Forelimb muscle (tissue), 1 donor: ENCODE measurements at regions not wholly inside any gene's neighbourhood (a gene's known extent, or its start where the extent isn't known, plus 50 kb on each side); places are given as distances from the start of the nearest gene placed in this dataset.
"Not testable (repeated sequence)": the region's sequence is repeated elsewhere in the genome, so short reads cannot be mapped to it uniquely, and the experiment has no call there.

Source experiments
- DNase-seq: peaks from one replicate; pipeline ENCODE4 v3.0.0-alpha.2; 2013; ENCODE audit warnings: low read depth

DNA sequence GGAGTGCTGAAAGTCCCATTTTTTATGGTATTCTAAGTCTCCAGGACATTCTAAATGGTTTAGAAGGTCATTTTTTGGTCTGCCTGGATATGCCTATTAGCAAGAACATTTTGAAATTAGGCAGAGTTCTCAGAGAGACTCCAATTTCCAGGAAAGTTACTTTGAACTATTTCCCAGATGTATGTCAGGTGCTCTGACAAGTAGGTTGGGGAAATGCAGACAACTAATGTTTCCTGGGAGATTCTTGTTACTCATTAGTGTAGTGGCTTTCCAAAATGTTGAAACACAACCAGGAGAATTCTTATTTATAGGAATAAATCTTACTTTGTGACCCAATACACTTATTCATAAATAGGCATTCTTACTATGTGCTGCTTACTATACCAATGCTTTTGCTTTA lies 268.4 kb downstream of the ZNF37A start:
- DNase-seq = not testable (repeated sequence)

DNA sequence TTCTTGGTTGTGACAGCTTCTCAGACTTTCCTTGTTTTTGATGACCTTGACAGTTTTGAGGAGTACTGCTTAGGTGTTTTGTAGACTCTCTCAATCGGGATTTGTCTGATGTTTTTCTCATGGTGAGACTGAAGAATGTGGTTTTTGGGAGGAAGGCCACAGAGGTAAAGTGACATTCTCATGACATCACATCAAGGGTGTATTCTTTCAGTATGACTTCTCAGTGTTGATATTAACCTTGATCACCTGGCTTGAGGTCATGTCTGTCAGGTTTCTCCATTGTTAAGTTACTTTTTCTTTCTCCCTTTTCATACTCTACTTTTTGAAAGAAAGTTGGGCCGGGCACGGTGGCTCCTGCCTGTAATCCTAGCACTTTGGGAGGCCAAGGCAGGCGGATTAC lies 269.9 kb downstream of the ZNF37A start:
- not testable (repeated sequence) for DNase-seq

DNA sequence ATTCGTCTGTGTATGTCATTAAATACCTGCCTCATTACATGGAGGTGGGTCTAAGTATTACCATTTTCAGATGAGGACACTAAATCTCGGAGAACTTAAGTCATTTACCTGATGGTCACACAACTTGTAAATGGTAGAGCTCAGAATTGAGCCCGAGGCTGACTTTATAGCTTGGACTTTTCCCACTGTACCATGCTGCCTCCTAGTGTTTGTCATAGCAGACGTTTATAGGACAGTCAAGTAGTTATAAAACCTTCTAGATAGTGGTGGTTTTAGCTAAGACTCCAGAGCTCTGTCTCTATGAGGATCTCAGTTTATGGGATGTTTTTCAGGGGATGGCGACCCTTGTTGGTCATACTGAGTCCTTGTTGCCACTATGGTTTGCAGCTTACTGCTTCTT lies 271.8 kb downstream of the ZNF37A start:
- not testable (repeated sequence) for DNase-seq

DNA sequence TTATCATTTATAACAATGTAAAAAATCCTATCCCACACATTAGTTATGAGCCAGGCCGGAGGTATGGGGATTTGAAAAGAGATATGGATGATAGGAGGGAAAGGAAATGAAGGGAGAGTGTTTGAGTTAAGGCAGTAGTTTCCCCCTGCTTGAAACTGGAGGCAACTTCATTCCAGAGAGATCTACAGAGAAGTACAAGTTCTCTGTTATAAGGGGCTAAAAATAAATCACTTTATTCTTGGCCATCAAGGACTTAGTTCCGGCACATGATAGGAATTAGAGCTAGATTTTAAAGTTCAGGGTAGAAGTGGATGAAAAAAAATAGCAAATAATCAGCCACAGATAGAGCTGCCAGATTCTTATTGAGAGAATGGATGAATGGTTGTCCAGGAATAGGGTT lies 289.7 kb downstream of the ZNF37A start:
- not testable (repeated sequence) for DNase-seq

DNA sequence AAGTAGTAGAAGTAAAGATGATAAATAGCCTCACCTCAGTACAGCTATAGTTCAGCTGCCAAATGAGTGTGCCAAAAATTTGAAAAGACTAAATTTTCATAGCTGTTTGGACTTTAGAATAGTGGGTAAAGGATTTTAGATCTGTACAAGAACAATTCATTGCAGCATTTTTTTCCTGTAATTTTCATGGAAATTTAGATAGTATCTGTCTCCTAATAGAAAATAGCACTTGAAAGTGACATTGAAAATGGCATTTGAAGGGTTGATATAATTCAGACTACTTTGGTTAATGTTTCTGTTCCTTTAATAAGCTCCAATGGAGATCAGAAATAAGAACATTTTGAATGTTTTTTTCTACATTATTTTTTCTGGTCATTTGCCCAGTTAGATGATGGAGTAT lies 292.7 kb downstream of the ZNF37A start:
- DNase-seq = not testable (repeated sequence)

DNA sequence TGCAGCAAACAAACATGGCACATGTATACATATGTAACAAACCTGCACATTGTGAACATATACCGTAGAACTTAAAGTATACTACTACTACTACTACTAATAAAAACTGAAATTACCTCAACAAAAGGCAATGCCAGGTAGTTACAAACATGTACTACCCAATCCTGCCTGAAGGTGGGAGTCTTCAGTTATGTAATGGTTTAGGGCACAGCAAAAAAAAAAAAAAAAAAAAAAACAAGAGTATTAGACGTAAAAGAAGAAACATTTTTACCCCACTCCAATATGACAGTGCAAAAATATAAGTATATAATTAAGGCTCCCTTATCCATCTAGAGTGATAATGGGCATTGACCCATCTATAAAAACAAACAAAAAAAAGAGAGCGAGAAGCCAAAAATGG lies 296.6 kb downstream of the ZNF37A start:
- not testable (repeated sequence) for DNase-seq

DNA sequence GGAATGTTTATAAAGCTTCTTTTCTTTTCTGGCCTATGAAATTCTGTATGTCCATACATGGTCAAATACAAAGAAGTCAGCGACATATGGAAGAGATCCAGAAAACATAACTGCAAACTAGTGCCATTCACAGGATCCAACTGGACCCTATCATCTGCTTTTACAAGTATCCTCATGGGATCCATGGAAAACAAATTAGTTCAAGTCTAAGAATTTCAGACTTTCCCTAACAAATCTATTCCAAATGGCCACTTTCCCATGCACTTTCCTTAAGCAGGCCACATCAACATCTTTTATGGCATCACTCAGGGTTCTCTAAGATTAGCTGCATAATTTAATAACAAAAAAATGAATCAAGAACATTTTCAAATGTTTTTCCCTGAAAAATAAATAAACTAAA lies 301.3 kb downstream of the ZNF37A start:
- not testable (repeated sequence) for DNase-seq

DNA sequence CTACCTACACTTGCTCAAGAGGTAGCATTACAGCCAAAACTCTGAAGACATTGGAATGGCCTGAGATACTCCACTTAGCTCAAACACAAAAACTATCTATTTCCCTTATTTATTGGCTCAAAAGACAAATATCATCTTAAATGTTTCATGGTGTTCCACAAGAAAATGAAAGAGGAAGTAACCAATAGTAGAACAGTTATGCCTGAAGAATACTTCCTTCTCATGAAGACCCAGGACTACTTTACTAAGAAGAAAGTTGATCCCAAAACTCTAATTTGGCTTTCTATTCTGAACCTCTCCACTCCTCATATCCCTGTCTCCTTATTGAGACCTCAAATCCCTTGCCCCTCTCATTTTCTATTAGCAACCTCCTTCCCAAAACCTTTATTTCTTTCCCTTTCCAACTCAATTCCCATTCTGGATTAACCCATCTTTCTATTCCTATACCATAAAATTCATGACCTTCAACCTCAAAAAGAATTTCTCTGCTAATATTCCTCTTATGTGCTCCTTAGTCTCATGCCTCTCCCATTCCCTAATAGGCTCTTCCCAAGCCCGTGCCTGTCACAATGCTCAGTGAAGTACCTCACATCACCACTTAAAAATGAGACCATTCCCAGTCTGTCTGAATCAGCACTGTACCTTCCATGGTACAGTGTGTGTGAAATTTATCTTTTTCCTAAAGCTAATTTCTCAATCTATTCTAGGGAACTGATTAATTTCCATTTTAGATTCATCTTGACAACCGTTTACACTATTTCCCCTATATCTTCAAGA lies 302.2 kb downstream of the ZNF37A start:
- not testable (repeated sequence) for DNase-seq

DNA sequence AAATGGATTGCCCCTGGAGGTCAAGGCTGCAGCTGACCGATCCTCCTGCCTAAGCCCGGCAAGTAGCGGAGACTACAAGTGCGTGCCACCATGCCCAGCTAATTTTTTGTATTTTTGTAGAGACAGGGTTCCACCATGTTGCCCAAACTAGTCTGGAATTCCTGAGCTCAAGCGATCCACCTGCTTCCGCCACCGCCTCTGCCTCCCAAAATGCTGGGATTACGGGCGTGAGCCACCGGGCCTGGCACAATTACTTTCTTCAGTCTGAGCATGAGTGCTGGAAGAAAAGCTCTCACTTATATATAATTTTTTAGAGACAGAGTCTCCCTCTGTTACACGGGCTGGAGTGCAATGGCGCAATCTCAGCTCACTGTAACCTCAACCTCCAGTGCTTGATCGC lies 307.4 kb downstream of the ZNF37A start:
- DNase-seq = not testable (repeated sequence)

DNA sequence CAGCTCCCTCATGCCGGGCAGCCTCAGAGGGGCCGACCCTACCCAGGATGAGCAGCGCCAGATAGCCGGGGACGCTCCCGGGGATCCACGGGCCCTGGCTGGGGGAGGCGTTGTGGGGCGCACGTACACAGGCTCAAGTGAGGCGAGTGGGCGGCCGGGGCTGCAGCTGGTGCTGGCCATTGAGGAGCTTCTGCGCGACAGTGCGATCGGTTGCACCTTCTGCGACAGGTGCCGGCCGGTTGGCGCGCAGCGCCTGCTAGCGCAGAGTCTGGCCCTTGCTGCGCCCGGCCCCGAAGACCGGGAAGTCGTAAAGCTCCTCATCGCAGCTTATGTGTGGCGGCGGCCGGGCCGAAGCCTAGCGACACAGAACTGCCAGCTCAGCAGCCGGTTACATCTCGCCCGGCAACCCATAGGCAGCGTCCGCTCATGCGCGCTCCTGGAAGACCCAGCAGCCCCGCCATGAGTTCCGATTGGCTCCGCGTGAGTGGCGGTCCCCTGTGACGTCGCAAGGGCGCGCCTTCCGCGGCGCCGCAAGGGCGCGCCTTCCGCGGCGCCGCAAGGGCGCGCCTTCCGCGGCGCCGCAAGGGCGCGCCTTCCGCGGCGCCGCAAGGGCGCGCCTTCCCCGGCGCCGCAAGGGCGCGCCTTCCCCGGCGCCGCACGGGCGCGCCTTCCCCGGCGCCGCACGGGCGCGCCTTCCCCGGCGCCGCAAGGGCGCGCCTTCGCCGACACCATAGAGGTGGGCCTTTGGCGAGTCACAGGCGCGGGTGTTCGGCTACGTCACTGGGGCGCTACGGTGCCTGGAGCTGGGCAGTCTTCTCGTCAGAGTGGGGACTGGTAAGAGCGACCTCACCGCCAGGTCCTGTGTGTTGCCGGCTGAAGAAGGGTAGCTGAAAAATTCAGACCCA lies 308.6 kb downstream of the ZNF37A start:
- peak; percentile 89 for DNase-seq

DNA sequence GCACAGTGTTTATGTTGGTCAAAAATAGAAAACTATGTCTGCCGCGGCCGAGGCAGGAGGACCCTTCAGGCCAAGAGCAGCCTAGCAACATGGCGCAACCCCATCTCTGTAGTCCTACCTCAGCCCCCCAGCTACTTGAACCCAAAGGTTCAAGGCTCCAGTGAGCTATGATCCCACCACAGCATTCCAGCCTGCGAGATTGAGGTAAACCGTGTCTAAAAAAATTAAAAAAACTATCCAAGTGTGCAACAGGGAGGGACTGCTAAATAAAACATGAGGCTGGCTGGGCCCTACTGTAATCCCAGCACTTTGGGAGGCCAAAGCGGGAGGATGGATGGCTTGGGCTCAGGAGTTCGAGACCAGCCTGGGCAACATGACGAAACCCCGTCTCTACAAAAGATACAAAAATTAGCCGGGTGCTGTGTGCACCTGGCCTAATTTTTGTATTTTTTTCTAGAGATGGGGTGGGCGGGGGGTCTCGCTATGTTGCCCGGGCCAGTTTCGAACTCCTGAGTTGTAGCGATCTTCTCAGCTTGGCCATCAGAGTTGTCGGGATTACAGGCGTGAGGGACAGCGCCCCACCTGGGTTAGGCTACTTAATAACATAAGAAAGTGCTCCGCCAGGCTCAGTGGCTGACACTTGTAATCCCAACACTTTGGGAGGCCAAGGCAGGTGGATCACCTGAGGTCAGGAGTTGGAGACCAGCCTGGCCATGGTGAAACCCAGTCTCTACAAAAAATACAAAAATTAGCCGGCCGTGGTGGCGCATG lies 309.4 kb downstream of the ZNF37A start:
- not testable (repeated sequence) for DNase-seq

DNA sequence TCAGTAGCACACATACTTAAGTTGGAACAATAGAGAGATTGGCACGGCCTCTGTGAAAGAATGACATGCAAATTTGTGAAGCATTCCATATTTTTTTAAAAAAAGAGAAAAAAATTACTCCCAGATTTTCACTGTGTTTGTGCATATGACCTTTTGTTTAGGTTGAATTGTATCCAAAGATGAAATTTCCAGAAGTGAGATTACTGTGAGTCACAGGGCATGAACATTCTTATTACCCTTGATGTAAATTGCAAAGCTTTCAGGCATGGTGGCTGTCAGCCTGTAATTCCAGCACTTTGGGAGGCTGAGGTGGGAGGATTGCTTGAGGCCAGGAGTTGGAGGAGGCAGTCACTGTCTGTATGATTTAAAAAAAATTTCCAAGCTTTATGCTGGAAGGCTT lies 329.5 kb downstream of the ZNF37A start:
- not testable (repeated sequence) for DNase-seq

DNA sequence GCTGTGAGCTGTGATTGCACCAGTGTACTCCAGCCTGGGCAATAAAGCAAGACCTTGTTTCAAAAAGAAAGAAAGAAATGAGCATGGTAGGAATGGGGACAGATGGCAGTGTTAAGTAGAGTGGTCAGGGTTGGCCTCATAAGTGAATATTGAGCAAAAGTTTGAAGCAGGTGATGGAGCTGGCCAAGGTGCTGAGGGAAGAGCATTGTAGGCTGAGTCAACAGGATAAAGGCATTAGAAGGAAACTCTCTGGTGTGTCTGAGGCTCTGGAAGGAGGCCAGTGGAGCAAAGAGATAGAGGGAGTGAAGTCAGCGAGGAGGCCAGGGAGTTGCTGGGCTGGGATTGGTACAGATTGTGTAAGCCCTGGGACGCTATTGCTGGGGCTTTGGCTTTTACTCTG lies 336.1 kb downstream of the ZNF37A start:
- DNase-seq = not testable (repeated sequence)

DNA sequence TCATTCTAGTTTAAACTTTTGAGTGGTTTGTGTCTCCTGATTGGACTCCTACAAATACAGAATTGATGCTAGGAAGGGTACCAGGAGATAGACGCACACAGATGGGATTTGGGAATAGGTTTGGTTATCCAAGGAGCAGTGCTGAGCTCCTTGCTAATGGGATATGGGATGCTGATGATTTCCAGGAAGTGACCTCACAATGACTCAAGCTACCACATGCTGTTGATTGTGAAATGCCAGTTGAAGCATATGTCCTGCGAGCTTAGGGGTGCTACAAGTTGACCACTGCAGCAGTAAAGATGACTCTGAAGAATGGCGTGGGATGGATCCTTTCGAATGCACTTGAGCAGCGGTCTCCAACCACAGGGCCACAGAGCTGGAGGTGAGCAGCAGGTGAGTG lies 343.2 kb downstream of the ZNF37A start:
- not testable (repeated sequence) for DNase-seq

DNA sequence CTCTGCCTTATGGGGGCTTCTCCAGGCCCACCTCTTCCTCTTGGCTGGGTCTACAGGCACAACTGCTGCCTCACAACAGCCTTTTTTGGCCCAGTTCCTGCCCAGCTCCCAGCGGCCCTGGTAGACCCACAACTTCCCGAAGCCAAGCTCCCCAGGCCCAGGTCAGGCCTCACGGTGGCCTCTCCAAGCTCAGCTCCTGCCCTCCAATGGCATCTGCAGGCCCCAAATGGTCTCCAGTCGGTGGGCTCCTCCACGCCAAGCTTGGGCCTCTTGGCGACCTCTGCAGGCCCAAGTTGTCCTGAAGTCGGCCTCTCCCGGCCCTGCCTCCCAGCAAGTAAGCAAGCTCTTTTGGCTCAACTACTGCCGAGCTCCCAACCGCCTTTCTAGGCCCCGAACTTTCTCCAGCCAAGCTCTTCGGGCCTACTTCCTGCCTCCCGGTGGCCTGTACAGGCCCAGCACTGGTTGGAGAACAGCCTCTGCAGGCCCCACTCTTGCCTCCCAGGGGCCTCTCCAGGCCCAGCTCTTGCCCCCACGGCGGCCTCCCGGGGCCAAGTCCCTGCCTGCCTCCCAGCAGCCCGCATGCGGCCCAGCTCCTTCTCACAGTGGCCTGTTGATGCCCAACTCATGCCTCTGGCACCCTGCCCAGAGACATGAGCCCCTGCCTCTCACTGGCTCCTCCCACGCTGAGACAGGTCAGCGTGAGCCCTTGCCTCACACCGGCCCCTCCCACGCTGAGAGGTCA lies 354.6 kb downstream of the ZNF37A start:
- not testable (repeated sequence) for DNase-seq

DNA sequence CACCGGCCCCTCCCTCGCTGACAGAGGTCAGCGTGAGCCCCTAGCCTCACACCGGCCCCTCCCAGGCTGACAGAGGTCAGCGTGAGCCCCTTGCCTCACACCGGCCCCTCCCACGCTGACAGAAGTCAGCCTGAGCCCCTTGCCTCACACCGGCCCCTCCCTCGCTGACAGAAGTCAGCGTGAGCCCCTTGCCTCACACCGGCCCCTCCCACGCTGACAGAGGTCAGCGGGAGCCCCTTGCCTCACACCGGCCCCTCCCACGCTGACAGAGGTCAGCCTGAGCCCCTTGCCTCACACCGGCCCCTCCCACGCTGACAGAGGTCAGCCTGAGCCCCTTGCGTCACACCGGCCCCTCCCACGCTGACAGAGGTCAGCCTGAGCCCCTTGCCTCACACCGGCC lies 355.5 kb downstream of the ZNF37A start:
- DNase-seq = not testable (repeated sequence)

DNA sequence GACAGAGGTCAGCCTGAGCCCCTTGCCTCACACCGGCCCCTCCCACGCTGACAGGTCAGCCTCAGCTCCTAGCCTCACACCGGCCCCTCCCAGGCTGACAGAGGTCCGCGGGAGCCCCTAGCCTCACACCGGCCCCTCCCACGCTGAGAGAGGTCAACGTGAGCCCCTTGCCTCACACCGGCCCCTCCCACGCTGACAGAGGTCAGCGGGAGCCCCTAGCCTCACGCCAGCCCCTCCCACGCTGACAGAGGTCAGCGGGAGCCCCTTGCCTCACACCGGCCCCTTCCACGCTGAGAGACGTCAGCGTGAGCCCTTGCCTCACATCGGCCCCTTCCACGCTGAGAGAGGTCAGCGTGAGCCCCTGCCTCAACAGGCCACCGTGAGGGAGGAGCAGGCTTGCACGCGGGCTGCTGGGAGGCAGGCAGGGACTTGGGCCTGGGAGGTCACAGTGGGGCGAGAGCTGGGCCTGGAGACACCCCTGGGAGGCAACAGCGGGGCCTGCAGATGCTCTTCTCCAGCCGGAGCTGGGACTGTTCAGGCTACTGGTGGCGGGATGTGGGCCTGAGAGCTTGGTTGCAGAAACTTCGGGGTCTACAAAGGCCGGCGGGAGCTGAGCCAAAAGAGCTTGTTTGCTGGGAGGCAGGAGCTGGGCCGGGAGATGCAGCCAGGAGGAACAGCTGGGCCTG lies 356.4 kb downstream of the ZNF37A start:
- DNase-seq = not testable (repeated sequence)

DNA sequence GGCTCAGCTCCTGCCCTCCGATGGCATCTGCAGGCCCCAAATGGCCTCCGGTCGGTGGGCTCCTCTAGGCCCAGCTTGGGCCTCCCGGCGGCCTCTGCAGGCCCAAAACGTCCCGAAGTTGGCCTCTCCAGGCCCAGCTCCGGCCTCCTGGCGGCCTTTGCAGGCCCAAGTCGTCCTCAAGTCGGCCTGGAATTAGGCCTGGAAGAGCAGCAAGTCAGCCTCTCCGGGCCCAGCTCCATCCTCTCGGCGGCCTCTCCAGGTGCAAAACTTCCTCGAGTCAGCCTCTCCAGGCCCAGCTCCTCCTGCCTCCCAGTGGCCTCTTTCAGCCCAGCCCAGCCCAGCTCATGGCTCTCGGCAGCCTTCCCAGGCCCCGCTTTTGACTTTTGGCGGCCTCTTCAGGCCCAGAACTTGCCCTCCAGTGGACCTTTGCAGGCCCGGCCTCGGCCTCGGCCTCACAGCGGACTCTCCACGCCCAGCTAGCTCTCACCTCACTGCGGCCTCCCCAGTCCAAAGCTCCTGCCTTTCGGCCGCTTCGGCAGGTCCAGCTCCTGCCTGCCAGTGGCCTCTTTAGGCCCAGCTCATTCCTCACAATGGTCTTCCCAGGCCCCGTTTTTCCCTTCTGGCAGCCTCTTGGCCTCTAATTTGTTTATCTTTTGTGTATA lies 357.3 kb downstream of the ZNF37A start:
- DNase-seq = not testable (repeated sequence)
